ENCODE measurements at regions not wholly inside any gene's neighbourhood (a gene's known extent, or its start where the extent isn't known, plus 50 kb on each side); places are given as distances from the start of the nearest gene placed in this dataset.

DNA sequence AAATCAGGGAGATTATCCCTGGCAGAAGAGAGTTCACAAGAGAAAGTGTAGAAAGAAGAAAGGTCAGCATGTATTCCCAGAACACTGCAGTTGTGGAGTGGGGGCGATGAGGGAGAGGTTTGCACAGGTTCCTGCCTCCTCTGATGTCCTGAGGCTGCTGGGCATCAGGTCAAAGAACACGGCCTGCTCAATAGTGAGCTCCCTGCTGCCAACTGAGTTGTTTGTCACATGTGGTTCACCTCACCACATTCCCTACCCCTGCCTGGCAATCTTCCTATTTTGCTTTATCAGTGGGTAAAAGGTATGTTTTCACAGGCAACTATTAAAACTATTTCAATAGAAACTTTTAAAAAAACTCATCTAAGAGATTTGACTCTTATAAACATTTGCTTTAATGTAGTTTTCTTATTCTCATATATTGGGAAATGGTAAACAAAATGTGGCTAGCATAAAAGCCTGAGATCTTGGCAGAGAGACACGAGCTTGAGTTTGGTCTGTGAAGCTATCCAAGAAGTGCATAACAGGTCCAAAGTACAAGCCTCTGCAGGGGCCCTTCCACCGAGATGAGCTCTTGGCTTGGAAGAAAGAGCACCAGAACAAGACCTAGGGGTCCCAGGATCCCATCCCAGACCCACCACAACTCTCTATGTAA lies 123.9 kb upstream of the SRD5A2 start:
- TF ChIP-seq GATA2 (IDR thresholded peaks at IDR 0.05; ENCODE audit: low read depth, low read length), result no peak
- no peak for TF ChIP-seq GATA3 (IDR thresholded peaks at IDR 0.05; ENCODE audit: low read depth, low read length)
